NT2/D1 (cell line): ENCODE measurements at regions not wholly inside any gene's neighbourhood (a gene's known extent, or its start where the extent isn't known, plus 50 kb on each side); places are given as distances from the start of the nearest gene placed in this dataset.

Experiments
- SUZ12 ChIP-seq: IDR thresholded peaks from 2 replicates; pipeline ENCODE4 v1.6.1; 2011; ENCODE audit not compliant: insufficient read length, insufficient read depth; ENCODE audit errors: extremely low read depth
- ZNF274 ChIP-seq: IDR thresholded peaks from 2 replicates; pipeline ENCODE4 v1.6.1; 2011; ENCODE audit warnings: mild to moderate bottlenecking, low read depth, low read length

GRCh38 chr15:69908590-69909420 is 188.9 kb downstream of the TLE3 start:
- TF ChIP-seq ZNF274 (no peak), SUZ12 (no peak)
